Ureter (tissue), 1 donor: ENCODE measurements at regions not wholly inside any gene's neighbourhood (a gene's known extent, or its start where the extent isn't known, plus 50 kb on each side); places are given as distances from the start of the nearest gene placed in this dataset.

Experiments used
- DNase-seq: peaks from one replicate; pipeline ENCODE4 v3.0.0-alpha.2; 2020; ENCODE audit warnings: low spot score
- donor health status: DM: yes; HTN: yes; CAD: no.

GRCh38 chr7:52705768-52706167 is 329.7 kb upstream of the POM121L12 start:
- DNase-seq: no peak

- DNase-seq: no peak
These were observed 335.1 kb upstream of the POM121L12 start for GRCh38 chr7:52700349-52700748.

- DNase-seq: no peak
These were observed 339.3 kb upstream of the POM121L12 start for GRCh38 chr7:52695973-52696595.

GRCh38 chr7:52691257-52691656 is 344.2 kb upstream of the POM121L12 start:
- DNase-seq: no peak

GRCh38 chr7:52689912-52690311 is 345.5 kb upstream of the POM121L12 start:
- no peak for DNase-seq

- DNase-seq: no peak
These were observed 350.1 kb upstream of the POM121L12 start for GRCh38 chr7:52685333-52685732.

- no peak for DNase-seq
These were observed 351.0 kb upstream of the POM121L12 start for GRCh38 chr7:52684388-52684787.

- no peak for DNase-seq
These were observed 352.4 kb upstream of the POM121L12 start for GRCh38 chr7:52682993-52683392.

GRCh38 chr7:52670608-52671225 is 364.7 kb upstream of the POM121L12 start:
- DNase-seq: no peak

GRCh38 chr7:52669031-52669430 is 366.4 kb upstream of the POM121L12 start:
- DNase-seq: no peak

GRCh38 chr7:52668435-52668834 is 367.0 kb upstream of the POM121L12 start:
- no peak for DNase-seq

- no peak for DNase-seq
These were observed 376.3 kb upstream of the POM121L12 start for GRCh38 chr7:52659178-52659577.

GRCh38 chr7:52656098-52656497 is 379.3 kb upstream of the POM121L12 start:
- DNase-seq: no peak

- no peak for DNase-seq
These were observed 382.8 kb upstream of the POM121L12 start for GRCh38 chr7:52652621-52653020.

- no peak for DNase-seq
These were observed 386.6 kb upstream of the POM121L12 start for GRCh38 chr7:52648872-52649271.

GRCh38 chr7:52647046-52647445 is 388.4 kb upstream of the POM121L12 start:
- DNase-seq: no peak

- DNase-seq: no peak
These were observed 395.5 kb upstream of the POM121L12 start for GRCh38 chr7:52639981-52640380.

- DNase-seq: no peak
These were observed 396.3 kb upstream of the POM121L12 start for GRCh38 chr7:52639126-52639525.

- DNase-seq: no peak
These were observed 400.4 kb upstream of the POM121L12 start for GRCh38 chr7:52635021-52635420.

- DNase-seq: no peak
These were observed 414.6 kb upstream of the POM121L12 start for GRCh38 chr7:52620849-52621248.

- DNase-seq: no peak
These were observed 418.9 kb upstream of the POM121L12 start for GRCh38 chr7:52616552-52616951.

- no peak for DNase-seq
These were observed 420.3 kb upstream of the POM121L12 start for GRCh38 chr7:52615021-52615695.

- DNase-seq: no peak
These were observed 425.9 kb upstream of the POM121L12 start for GRCh38 chr7:52609511-52609910.
